ENCODE measurements at regions not wholly inside any gene's neighbourhood (a gene's known extent, or its start where the extent isn't known, plus 50 kb on each side); places are given as distances from the start of the nearest gene placed in this dataset.
"Not testable (repeated sequence)": the region's sequence is repeated elsewhere in the genome, so short reads cannot be mapped to it uniquely, and the experiment has no call there.

GRCh38 chr13:24931450-24932251, 164.3 kb upstream of the PABPC3 start:
- DNase-seq: no peak

DNA sequence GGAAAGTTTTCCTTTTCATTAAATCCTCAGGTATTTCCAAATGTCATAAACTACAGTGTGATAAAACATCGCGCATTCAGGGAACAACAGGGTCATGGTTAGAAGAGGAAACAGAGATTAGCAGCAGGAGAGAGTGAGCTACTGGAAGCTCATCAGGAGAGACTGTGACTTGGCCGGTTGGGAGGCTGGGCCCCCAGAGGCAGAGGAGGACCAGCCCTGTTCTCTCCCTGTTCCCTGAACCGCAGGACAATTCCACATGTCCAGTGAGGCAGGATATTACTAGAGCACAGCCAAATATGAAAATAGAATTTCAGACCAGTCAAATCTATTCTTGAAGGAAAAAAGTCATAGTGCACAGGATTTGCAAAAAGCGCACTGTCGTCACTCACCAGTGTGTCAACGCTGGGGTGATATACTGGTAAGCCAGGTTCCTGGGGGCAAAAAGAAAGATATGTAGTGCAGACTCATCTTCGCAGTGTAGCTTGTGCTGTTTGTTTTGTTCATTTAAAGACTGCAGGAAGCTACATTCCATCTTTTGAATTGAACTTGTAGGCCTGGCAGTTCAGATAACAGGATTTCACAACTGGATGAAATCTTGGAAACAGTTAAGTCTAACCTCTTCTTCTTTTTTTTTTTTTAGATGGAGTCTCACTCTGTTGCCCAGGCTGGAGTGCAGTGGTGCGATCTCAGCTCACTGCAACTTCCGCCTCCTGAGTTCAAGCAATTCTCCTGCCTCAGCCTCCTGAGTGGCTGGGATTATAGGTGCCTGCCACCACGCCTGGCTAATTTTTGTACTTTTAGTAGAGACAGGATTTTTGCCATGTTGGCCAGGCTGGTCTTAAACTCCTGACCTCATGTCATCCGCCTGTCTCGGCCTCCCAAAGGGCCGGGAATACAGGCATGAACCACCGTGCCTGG, 162.6 kb upstream of the PABPC3 start:
- not testable (repeated sequence) for DNase-seq

DNA sequence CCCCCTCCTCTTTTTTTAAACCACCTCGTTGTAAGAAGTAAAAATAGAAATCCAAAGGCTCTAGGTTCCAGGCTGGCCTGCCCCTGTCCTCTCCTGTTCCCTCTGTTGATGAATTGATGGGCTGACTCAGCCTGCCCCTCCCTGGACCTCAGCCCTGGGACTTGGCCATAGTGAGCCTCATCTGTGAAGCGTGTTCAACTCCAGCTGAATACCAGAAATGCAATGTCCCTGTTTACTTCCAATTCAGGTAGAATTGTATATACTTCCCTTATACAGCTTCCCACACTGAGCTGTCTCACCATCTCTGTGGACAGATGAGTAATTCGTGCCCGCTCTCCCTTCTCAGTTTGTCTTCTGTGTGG, 161.9 kb upstream of the PABPC3 start:
- not testable (repeated sequence) for DNase-seq

DNA sequence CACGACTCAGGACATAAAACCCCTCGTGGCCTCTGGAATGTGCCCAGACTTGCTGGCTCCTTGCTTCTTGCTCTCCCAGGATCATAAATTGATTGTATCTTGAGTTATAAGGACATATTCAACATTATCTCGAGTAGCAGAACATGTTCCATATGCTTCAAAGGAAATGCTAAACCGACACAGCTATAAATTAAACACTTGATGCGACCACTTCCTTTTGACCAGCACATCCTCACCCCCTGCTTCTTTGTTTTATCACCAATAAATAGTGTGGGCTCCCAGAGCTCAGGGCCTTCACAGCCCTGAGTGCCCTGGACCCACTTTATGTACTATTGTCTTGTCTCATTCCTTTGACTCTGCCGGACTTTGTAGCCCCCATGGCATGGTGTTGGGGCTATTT, 157.0 kb upstream of the PABPC3 start:
- no peak for DNase-seq

GRCh38 chr13:24941023-24941713, 154.8 kb upstream of the PABPC3 start:
- DNase-seq: not testable (repeated sequence)

DNA sequence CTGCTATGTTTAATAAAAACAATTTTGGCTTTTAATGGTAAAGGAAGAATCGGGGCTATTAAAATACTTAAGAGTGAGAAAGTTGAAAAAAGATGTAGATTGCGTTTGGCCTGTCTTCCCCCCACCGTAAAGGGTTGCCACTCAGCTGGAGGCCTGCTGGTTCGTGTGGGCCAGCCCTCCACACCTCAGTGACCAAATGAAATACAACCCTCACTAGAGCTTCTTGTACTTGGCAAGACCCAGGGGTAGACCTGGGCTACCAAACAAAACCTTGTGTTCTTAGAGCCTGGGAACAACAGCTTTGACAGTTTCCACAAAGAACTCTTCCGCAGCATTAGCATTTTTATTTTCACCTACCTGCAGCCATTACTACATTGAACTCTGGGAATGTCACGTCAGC, 152.8 kb upstream of the PABPC3 start:
- DNase-seq: no peak

DNA sequence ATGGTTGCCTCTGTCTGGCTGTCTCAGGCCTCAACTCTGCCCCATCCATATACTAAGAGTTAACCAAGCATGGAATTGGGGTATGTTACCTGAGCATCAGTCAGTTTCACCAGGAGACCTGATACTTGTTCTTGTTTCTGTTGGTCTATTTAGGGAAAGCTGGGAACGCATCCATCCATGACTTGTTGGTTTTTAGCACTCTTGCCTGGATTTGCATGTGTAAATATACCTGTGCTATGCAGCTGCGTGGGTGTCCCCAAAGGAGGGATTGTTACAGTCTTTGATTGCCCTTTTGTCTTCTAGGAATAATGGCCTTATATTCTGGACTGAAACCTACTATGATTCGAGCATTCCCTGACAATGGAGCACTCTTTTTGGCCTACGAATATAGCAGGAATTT, 151.9 kb upstream of the PABPC3 start:
- not testable (repeated sequence) for DNase-seq

DNA sequence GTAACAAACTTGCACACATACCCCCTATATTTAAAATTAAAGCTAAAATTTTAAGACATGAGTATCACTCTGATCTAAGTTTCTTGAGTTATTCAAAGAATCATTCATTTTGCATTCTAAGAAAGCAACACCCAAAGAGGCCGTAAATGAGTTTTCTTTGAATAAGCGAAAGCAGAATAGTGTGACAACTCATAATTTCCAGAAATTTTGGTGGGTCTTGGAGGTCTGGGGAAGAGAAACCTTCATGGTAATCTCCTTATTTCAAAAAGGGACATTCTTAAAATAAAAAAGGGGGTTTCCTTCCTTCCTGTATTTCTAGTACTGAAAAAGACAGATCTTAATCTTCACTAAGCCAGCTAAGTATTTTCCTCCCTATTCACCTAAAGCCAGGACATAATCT, 147.0 kb upstream of the PABPC3 start:
- DNase-seq: not testable (repeated sequence)

- DNase-seq: not testable (repeated sequence)
Observed at GRCh38 chr13:24950611-24951010, 145.3 kb upstream of the PABPC3 start.

- DNase-seq: not testable (repeated sequence)
Observed at GRCh38 chr13:24967970-24968369, 128.0 kb upstream of the PABPC3 start.

- DNase-seq: not testable (repeated sequence)
Observed at GRCh38 chr13:24968416-24968815, 127.5 kb upstream of the PABPC3 start.

GRCh38 chr13:24973102-24973501, 122.8 kb upstream of the PABPC3 start:
- DNase-seq: not testable (repeated sequence)

GRCh38 chr13:24981181-24981803, 114.6 kb upstream of the PABPC3 start:
- not testable (repeated sequence) for DNase-seq

DNA sequence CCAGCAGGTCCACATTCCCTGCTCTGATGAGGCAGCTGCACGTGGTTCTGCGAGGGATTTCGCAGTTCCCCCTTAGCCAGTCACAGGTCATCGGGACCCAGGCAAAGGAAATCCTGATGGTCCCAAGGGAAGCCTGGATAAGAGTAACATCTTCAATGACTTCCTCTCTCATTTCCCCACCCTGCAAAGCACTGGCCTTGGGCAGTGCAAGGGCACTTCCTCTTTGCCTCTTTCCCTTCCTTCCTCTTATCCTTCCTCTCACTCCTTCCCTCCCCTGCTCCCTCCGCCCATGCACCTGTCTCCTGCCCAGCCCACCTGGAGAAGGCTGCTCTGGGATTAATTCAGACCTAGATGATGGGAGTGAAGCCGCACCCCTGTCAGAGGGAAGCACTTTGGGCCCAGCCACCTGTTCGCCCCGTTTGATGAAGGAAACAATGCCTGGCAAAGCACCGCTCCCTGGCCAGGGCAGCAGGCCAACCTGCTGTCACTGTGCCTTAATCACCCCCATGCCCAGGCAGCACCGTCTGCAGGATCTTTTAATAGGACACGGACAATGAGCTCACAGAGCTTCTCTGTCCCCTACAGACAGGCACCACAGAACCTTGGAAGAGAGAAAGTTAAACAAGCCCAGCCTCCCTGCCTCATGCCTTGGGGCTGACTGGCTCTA, 113.5 kb upstream of the PABPC3 start:
- no peak for DNase-seq

GRCh38 chr13:24983094-24983493, 112.8 kb upstream of the PABPC3 start:
- DNase-seq: no peak

DNA sequence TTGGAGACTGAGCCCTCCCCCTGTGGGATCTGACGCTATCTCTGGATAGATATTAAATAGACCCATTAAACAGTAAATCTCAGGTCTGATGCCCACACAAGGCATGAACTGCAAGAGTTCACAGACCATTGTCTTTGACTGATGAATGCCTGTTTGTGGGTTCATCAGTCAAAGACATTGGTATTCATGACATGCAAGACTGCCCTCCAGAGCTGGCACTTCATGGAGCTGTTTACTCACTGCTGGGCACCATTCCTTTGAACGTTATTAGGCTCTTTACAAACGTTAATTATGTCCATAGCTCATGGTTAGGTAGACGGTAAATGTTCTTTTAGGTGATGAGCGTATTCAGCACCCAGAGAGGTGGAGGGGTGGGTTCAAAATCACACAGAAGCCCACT, 111.8 kb upstream of the PABPC3 start:
- no peak for DNase-seq

GRCh38 chr13:24985107-24985506, 110.8 kb upstream of the PABPC3 start:
- DNase-seq: no peak

DNA sequence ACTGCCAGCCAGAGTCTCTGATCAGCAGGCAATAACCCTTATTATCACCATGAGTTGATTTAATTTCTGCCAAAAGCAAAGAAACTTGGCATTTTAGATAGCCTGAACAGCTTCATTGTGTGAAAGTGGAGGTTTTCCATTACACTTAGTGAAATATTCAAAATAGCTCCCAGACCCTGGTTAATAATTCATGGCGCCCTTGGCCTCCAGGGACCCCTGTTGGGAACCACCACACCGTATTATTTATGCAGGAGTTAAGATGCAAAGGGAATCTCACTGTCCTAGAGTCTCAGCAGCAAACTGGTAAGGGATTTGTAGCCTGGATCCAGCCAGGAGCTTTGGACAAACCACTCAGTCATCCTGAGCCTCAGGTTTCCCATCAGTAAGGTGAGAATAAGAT, 110.0 kb upstream of the PABPC3 start:
- no peak for DNase-seq

DNA sequence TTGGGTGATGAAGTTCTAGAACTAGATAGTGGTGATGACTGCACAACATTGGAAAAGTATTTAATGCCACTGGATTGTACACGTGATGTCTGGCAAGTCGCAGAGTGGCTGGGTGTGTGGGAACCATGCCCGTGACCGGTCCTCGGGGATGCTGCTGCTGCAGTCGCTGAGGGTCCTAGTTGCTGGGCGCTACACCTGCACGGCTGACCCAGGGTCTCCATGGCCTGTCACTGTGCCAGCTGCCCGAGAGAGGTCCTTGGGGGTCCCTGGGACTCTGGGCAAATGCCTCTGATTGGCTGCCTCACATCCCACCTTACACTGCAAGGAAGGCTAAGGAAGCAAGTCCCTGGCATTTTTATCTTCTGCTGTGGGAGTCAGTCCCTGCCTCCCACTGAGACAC, 109.1 kb upstream of the PABPC3 start:
- DNase-seq: no peak

DNA sequence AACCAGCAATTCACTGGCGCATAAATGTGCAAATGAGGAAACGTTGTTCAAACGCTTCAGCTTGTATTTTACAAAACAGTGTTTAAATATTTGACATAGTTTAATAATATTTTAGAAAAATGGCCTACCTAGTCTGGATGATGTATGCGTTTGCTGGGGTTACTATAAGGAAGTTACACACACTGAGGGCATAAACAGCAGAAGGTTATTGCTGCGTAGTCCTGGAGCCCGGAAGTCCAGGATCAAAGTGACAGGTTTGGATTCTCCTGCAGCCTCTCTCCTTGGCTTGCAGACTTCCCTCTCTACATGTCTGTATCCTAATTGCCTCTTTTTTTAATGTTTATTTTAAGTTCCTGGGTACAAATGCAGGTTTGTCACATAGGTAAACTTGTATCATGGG, 106.0 kb upstream of the PABPC3 start:
- not testable (repeated sequence) for DNase-seq

- not testable (repeated sequence) for DNase-seq
Observed at GRCh38 chr13:24992946-24993345, 103.0 kb upstream of the PABPC3 start.

GRCh38 chr13:24995225-24995804, 100.6 kb upstream of the PABPC3 start:
- peak; percentile 27 for DNase-seq
